Glutamatergic neuron (in vitro differentiated cells): ENCODE measurements at regions not wholly inside any gene's neighbourhood (a gene's known extent, or its start where the extent isn't known, plus 50 kb on each side); places are given as distances from the start of the nearest gene placed in this dataset.

Experiments
- DNase-seq: peaks from one replicate; pipeline ENCODE4 v3.0.0; 2022
- H3K27ac Mint-ChIP-seq: one replicate; pipeline ENCODE4 v1.8.0; 2020; ENCODE audit warnings: mild to moderate bottlenecking, mixed read lengths, inconsistent platforms; ENCODE audit not compliant: unreplicated experiment
- H3K27me3 Mint-ChIP-seq: one replicate; pipeline ENCODE4 v1.8.0; 2020; ENCODE audit warnings: mild to moderate bottlenecking, moderate library complexity, mixed read lengths, inconsistent platforms; ENCODE audit not compliant: unreplicated experiment
- H3K36me3 Mint-ChIP-seq: one replicate; pipeline ENCODE4 v1.8.0; 2020; ENCODE audit warnings: mild to moderate bottlenecking, mixed read lengths, inconsistent platforms; ENCODE audit not compliant: unreplicated experiment
- H3K4me1 Mint-ChIP-seq: one replicate; pipeline ENCODE4 v1.8.0; 2020; ENCODE audit warnings: mild to moderate bottlenecking, low read depth, mixed read lengths, inconsistent platforms; ENCODE audit not compliant: unreplicated experiment
- H3K4me3 Mint-ChIP-seq: one replicate; pipeline ENCODE4 v1.8.0; 2020; ENCODE audit warnings: mild to moderate bottlenecking, mixed read lengths, inconsistent platforms; ENCODE audit not compliant: unreplicated experiment
- H3K9me3 Mint-ChIP-seq: one replicate; pipeline ENCODE4 v1.8.0; 2020; ENCODE audit warnings: mild to moderate bottlenecking, moderate library complexity, mixed read lengths, inconsistent platforms; ENCODE audit not compliant: unreplicated experiment
- CTCF ChIP-seq: fragments of 200-600 bp; sonication (generic); IDR thresholded peaks from one replicate; pipeline ENCODE4 v1.5.0; 2021; ENCODE audit not compliant: partially characterized antibody, unreplicated experiment

- Mint-ChIP-seq H3K4me1 (no peaks in the 10 kb centered on the region), H3K27me3 (peaks cover 2% of the 10 kb centered on the region), H3K36me3 (no peaks in the 10 kb centered on the region), H3K27ac (no peak overlapping the region), H3K9me3 (no peaks in the 10 kb centered on the region), H3K4me3 (no peak overlapping the region)
- no peak for TF ChIP-seq CTCF
- DNase-seq, result no peak
Observed at GRCh38 chr6:951399-952181, 258.7 kb upstream of the EXOC2 start.

GRCh38 chr6:947235-947934 lies 254.4 kb upstream of the EXOC2 start:
- Mint-ChIP-seq H3K9me3 (no peaks in the 10 kb centered on the region), H3K27ac (no peak overlapping the region), H3K4me1 (no peaks in the 10 kb centered on the region), H3K36me3 (no peaks in the 10 kb centered on the region), H3K4me3 (no peak overlapping the region), H3K27me3 (no peaks in the 10 kb centered on the region)
- TF ChIP-seq CTCF, result no peak
- DNase-seq, result no peak

DNA sequence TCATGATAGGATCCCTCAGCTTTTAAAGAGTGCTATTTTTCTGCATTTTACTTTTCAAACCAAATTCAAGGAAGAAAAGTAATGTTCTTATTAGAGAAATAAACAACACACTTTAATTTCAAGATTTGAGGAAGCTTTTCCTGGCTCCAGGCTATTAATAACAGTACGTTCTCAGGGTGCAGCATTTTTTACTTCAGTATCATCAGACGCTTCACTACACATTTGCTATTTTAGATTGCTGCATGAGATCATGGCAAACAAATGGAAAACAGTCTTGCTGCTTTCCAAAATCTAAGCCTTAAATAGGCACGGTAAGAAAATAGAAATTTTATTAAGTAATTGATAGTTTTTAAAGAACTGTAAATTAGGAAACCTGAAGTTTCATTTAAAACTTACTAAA lies 253.6 kb upstream of the EXOC2 start:
- no peaks in the 10 kb centered on the region for H3K36me3 Mint-ChIP-seq
- H3K4me3 Mint-ChIP-seq, result no peak overlapping the region

GRCh38 chr6:939526-940252 lies 246.8 kb upstream of the EXOC2 start:
- Mint-ChIP-seq H3K27me3 (peaks cover 9% of the 10 kb centered on the region), H3K4me1 (no peaks in the 10 kb centered on the region), H3K36me3 (peaks cover 9% of the 10 kb centered on the region), H3K27ac (no peak overlapping the region), H3K4me3 (no peak overlapping the region), H3K9me3 (peaks cover 3% of the 10 kb centered on the region)
- TF ChIP-seq CTCF, result no peak
- DNase-seq, result no peak

More for the DNA sequence above, 253.6 kb upstream of the EXOC2 start:
- no peak overlapping the region for H3K27ac Mint-ChIP-seq
- no peaks in the 10 kb centered on the region for H3K9me3 Mint-ChIP-seq
- H3K27me3 Mint-ChIP-seq, result no peaks in the 10 kb centered on the region
- no peak for TF ChIP-seq CTCF
- DNase-seq, result no peak
- H3K4me1 Mint-ChIP-seq, result no peaks in the 10 kb centered on the region

- no peak for TF ChIP-seq CTCF
- H3K27ac Mint-ChIP-seq, result no peak overlapping the region
- H3K36me3 Mint-ChIP-seq, result peaks cover 9% of the 10 kb centered on the region
- no peaks in the 10 kb centered on the region for H3K4me1 Mint-ChIP-seq
- peaks cover 3% of the 10 kb centered on the region for H3K9me3 Mint-ChIP-seq
- DNase-seq, result no peak
- H3K27me3 Mint-ChIP-seq, result peaks cover 9% of the 10 kb centered on the region
- no peak overlapping the region for H3K4me3 Mint-ChIP-seq
Observed at GRCh38 chr6:938916-939315, 246.0 kb upstream of the EXOC2 start.
